IPS DF 19.7 (cell line): ENCODE measurements at regions not wholly inside any gene's neighbourhood (a gene's known extent, or its start where the extent isn't known, plus 50 kb on each side); places are given as distances from the start of the nearest gene placed in this dataset.

Experiments used
- DNase-seq: peaks from one replicate; pipeline ENCODE4 v3.0.0-alpha.2; 2013; ENCODE audit warnings: low read depth, low spot score

DNA sequence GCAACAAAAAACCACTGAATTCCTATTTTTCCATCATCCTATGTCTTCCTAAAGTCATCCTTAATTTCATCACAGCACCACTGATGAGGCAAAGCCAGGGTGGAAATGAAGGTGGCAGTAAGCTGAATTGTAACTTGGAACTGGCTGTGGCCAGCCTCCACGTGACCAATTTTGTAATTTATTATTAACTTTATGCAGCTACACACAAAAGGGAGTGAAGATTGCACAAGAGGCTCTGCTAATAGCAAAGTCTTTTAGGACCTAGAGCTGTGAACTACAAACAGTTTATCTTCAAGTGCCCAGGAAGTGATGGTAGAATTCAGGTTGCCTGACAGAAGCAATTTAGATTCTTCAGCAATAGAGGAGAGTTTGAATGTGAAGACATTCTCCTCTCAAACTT lies 176.4 kb downstream of the CCDC71L start:
- DNase-seq = no peak

DNA sequence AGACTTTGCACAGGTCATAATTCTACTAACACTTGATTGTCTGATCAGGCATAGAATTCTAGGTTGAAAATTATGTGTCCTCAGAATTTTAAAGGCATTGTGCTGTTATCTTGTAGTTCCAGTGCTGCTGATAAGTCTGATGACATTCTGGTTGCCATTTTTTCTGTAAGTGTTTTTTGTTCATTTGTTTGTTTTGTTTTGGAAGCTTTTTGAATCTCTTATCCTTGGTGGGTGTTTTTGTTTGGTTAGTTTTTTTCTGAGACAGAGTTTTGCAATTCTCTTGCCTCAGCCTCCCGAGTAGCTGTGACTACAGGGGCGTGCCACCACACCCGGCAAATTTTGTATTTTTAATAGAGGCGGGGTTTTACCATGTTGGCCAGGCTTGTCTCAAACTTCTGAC lies 178.9 kb downstream of the CCDC71L start:
- no peak for DNase-seq

DNA sequence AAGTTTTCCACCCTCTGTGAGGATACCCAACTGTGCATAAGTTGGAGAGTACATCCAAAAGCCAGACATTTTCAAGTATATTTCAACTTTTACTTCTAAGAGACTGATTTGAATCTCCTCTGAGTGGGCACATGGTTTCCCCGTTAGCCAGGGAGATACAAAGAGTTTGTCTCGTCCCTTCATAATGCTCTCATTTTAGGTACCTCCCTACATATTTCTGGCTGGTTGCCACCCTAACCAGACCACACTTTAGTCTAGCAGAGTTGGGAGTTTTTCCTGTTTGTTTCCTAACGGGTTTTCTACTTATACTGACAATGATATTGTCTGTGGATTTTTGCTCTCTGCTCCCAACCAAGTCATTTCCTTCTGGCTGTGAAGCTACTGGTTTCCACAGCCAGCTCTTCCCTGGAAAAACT lies 180.3 kb downstream of the CCDC71L start:
- DNase-seq = no peak

DNA sequence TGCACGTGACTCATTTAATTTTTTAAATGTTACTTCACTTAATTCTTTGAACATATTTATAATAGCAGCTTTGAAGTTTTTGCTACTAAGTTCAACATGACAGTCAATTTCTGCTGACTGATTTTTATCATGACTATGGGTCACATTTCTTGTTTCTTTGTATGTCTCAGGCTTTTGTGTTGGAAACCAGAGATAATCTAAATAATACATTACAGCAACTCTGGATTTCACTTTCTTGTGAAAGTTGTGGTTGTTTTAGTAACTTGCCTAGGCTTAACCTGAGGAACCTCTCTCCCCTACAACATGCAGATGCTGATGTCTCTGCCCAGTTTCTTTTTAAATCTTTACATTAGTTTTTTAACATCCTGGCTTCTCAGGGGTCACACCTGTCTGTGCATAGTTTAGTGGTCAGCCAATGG lies 180.8 kb downstream of the CCDC71L start:
- no peak for DNase-seq

DNA sequence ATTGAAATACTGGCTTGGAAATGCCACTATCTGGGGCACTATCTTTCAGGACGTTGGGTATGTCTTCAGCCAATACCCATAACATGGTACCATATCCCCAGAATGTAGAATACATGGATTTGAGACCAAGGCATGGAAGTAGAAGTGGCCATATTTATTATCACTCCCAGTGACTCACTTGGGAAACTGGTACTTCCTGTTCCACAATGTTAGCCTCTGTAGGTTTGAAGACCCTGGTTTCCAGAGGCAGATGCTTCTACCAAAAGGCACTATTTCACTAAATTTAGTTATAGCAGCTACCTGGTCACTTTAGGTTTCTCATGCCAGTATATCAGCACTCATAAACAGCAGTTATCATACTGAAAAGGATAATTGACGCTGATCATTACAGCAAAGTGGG lies 184.2 kb downstream of the CCDC71L start:
- DNase-seq = no peak

DNA sequence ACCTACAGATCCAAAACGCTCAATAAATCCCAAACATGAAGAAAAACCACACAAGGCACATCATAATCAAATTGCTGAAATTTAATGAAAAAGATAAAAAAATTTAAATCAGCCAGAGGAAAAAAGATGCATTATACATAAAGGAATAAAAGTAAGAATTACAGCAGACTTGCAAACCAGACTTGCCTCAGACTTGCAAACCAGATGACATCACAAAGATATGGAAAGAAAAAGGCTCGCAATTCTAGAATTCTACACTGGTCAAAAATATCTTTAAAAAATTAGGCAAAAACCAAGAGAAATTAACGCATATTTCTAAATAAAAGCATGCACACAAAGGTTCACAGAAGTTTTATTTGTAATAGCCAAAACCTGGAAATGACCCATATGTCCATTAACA lies 188.0 kb upstream of the NAMPT start:
- DNase-seq = no peak

DNA sequence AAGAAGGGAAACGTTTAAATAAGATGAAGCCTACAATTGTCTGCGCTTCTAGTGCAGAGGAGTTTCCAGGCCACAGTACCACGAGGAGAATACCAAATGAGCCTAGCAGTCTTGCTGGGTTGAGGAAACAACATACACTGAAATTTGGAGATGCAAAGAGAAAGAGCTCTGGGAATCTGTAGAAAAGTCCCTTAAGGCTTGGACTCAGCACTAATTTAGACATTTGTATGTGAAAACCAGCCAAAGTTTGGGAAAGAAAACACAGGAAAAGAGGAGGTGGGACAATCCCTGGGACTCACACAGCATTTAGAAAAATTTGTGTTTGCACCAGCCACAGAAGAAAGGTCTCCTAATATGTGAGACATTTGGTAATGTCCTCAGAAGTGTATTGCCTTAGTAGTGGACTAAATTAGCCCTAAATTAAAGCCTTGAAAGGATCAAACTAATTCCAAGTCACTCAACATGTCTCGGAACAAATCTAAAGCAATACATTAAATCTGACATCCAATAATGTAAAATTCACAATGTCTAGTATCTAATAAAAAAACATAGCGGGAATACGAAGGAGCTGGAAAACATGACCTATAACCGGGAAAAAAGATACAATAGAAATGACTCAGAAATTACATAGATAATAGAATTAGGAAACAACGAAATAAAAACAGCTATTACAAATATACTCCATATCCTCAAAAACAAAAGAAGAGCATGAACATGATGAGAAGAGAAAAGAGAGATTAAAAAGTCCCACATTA lies 187.1 kb upstream of the NAMPT start:
- no peak for DNase-seq

DNA sequence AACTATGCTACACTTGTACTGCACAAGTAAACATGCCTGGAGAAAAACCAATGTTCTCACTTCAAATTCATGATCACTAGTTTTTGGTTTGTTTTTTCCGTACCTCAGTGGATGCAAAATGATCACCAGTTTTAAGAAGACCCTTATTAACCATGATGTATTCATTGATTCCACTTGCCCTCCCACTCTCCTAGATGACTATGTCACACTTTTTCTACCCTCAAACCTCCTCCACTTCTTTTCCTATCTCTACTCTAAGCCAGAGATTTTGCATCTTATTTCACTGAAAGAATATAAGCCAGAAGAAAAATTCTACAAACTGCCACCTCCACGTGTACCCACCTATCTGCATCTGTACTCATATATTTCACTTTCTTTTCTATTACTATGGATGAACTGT lies 186.2 kb upstream of the NAMPT start:
- no peak for DNase-seq

DNA sequence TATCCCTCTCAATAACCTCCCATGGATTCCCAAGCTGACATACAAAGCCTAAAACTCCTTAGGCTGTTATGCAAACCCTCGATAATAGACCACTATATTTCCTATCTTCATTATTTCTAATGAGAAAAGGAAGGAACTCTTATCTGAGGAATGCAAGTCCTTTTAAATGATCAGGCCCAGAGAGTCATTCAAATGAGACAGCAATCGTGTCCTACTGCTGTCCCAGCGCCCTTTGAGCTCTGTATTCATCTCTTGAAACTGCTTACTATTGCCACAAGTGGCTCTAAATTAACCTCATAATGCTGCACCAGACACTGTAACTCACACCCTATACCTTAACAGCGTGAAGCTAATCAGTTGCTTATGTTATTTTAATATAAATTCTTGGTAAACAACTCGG lies 182.1 kb upstream of the NAMPT start:
- DNase-seq = no peak

DNA sequence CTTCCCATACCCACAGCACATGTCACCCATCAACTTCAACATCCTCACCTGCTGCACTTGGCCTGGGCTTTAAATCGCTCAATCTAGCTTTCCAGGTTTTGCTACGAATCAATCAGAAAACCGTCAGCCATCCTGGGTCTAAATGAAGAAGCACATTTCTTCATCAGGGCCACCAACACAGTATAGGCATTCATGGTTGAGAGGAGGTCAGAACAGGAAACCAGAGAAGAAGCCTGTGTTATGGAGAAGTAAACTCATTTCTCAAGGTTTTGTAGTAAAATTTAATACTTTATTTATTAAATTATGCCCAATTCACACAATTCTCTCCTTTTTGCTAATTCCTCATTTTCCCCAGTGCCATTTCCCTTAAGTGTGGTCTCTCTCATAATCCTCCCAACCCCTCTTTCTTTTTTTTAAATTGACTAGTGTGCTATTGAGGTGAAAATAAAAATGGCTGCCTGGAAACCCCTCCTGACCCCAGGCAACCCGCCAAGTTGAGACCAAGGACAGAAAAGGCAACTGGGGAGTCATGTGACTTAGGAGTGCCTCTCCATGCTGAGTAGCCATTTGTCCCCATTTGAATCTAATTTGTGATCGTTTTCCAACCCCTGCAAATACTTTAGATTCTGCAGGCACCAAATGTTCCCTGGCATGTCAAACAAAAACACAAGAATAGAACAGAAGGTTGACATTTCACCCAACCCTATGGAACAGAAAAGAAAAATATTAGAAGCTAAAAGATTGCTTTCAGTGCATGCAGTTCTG lies 181.1 kb upstream of the NAMPT start:
- no peak for DNase-seq

DNA sequence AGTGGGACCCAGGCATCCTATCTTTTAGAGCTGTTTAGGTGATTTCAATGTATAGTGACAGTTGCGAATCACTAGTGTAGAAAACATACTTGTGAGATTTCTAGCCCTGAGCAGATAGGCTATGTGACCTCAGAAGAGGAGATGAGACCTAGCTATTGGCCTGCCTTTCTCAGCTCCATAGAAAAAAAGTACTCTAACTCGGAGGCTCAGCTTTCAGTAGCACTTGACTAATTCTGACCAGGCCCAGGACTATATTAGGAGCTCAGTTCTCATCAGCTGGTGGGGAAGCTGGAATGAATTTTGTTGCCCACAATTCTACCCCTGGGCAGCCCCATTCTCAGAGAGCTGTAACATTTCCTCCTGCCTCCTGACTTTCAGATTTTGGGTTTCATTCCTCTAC lies 179.9 kb upstream of the NAMPT start:
- DNase-seq = no peak

DNA sequence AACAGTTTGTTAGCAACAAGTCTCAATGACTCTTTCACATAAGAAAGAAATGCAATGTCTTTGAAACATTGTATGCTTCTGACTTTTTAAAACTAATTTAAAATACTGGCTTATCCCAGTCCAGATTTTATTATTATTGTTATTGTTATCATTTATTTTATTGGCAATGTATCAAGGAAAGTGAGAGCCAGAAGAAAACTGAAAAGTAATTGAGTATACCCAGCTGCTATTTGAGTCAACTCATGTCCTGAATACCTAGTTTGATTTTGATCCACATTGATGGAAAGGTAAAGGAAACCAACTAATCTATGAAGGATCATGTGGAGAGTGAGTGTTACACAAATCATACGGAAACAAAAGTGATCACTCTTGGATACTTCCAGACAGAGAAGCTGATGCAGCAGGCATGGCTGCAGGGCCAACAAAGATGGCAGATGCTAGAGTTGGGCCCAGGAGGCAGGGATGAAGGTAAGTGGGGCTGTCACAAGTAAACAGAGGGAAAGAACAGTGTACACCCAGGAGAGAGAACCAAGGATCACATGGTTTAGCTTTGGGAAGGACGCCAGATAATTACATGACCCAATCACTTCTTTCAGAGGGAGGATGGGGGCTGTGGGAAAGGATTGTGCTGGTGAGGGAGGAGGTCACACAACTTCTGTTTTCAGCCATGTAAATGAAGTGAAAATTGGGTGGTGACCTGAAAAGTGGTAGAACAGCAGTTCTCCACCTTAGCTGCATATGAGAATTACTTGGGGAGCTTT lies 179.2 kb upstream of the NAMPT start:
- no peak for DNase-seq

DNA sequence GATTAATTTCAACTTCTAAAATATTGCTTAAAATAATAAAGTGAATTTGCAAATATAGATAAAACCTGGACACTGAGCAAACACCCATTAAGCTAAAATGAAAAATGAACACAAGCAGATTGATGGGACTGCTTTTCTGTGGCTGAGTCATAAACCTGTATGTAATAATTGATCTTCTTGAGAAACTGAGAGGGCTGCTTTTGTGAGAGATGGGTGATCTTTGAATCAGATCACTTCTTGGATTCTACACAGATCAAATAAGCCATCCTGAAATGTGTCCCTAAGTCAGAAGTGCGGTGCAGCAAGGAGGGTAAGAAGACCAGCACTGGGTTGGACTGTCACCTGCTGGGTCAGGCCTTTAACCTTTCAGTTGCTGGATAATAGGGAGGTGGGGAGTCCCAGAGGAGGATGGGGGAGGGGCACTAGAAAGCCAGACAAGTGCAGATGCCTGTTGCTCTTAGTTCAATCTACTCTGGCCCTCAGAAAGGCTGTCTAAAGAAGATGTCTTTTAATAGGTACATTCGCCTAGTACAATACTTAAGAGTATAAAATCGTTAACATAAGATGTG lies 178.2 kb upstream of the NAMPT start:
- no peak for DNase-seq

DNA sequence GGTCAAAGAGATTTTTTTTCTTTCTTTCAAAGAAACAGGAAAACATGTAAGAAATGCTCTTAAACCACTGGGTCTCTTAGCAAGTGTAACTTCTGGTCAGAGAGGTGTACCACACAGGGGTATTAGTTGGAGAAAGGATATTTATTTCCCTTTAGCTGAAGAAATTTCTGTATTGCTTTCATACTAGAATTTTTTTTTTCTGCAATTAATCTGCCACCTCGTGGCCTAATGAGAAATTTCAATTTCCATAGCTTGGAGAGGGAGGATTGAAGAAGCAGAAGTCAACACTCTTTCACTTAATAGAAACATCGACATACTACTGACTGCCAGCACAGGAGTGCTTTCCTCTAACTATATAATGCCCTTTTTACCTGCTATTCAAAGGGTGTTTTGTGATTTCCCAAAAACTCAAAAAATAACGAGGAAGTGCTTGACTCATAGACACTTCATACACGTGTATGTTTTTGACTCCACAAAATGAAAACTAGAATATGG lies 177.6 kb upstream of the NAMPT start:
- no peak for DNase-seq

DNA sequence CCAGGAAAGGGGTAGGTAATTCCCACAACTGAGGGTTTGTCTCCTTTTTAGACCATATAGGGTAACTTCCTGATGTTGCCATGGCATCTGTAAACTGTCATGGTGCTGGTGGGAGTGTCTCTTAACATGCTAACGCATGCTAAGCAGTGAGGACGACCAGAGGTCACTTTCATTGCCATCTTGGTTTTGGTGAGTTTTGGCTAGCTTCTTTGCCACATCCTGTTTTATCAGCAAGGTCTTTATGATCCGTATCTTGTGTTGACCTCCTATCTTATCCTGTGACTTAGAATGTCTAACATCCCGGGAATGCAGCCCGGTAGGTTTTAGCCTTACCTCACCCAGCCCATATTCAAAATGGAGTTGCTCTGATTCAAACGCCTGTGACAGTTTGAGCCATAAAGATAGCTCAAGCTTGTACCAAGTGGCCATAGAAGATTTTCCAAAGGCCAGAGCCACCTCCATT lies 176.0 kb upstream of the NAMPT start:
- DNase-seq = no peak

DNA sequence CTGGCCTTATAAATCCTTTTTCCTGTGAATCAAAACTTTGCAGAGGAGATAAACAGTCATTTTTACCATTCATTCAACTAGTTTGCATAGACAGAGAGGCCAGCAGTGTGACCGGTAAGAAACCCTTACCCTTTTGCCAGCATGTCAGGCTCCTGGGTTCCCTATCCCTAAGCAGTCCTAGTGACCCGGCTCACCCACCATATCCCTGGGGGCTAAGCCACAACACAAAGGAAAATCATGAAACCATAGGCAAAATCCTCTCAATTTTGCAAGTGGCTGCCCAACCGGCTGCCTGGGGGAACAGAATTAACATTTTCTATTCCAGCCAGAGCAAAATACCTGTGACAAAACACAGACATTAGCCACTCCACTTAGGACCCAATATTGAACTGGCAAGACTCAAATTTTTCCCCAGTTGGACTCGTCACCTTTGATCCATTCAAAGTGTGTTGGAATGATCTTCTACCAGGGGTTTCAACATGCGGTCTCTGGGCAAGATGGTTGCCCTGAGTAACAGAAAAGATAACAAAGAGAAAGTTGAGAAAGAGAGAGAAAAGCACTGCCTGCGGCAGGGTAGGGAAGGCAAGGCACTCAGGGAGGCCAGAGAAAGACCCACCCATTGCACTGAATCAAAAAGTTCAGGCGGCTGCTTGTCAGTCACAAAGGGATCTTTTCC lies 174.8 kb upstream of the NAMPT start:
- DNase-seq = no peak

DNA sequence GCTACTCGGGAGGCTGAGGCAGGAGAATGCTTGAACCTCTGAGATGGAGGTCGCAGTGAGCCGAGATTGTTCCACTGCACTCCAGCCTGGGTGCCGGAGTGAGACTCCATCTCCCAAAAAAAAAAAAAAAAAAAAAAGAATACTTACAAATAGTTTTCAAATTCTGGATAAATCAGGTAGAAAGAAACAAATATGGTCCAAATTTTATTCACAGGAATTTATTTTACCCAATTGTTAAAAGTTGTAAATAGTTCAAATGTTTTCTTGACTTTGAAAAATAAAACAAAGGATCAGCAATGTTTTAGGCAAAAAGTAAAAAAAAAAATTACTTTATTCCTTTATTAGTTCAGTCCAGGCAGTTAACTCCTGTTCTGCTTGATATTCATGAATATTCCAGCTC lies 172.9 kb upstream of the NAMPT start:
- DNase-seq = no peak

DNA sequence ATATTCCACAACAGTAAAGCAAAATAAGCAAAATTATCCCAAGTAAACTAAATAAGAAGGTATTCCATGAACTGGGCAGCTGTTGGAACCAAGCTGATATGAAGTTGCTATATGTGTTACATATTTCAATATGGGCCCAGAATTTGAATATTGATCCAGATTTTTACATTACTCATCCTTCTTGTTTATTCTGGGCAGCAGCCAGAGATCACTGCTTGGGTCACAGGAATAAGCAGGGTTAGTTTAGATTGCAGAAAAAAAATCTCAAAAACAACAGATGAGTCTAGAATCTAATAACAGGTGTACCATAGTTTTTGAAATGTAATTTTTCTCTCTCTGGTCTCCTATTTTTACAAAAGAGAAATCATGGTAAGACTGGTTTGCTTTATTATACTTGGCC lies 171.5 kb upstream of the NAMPT start:
- no peak for DNase-seq

DNA sequence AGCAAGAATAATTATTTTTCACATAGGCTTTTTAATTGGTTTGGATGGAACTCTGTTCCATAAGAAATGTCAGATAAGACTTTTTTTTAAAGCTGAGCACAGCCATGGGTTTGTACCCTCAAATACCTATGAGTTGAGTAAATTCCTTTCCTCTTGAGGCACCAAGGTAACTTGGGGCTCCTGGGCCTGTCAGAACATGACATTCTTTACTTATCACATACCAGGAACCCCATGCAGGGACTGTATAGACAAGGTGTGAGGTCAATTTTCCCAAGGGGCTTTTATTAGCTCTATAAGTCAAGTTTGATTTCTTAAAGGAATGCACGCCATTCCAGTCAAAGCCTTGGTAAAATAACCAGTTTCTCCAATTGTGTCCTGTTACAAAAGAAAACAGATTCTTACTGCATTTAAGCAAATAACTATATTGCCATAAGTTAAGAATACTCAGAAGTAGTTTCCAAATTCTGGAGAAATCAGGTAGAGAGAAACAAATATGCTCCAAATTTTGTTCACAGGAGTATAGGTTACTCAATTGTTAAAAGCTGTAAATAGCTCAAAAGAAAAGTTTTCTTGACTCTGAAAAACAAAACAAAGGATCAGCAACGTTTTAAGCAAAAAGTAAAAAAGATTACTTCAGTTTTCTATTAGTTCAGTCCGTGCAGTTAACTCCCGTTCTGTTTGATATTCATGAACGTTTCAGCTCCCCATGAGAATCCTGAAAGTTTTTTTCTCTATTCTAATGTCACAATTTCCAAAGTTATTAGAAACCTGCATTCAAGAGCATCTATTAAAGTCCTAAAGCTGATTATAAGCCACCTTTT lies 167.5 kb upstream of the NAMPT start:
- no peak for DNase-seq

DNA sequence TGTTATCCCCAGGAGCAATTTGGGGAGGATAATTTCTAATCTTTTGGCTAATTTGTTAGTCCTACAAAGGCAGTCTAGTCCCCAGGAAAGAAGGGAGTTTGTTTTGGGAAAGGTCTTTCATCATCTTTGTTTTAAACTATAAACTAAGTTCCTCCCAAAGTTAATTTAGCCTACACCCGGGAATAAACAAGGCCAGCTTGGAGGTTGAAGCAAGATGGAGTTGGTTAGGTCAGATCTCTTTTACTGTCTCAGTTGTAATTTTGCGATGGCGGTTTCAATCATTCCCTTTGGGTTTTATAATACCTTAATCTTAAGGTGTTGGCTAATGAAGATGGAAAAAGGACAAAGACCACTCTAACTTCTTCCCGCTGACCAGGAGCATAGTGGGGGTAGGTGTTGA lies 166.4 kb upstream of the NAMPT start:
- DNase-seq = no peak

DNA sequence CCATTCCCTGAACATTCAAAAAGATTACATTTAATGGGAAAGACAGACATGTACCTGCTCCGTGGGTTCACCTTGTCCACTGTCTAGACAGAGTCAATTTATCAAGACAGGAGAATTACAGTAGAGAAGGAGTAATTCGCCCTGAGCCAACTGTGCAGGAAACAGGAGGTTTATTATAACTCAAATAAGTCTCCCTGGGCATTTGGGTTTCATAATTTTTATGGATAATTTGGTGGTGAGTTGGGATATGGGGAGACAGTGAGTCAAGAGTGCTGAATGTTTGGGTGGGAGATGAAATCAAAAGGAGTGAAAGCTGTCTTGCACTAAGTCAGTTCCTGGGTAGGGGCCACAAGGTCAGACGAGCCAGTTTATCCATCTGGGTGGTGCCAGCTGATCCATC lies 165.9 kb upstream of the NAMPT start:
- DNase-seq = no peak
